Kidney epithelial cell (primary cell): ENCODE measurements at regions not wholly inside any gene's neighbourhood (a gene's known extent, or its start where the extent isn't known, plus 50 kb on each side); places are given as distances from the start of the nearest gene placed in this dataset.

ENCODE experiments used
- DNase-seq: peaks from one replicate; pipeline ENCODE4 v3.0.0-alpha.2; 2010; ENCODE audit warnings: low read depth
- H3K27me3 ChIP-seq: 2 replicates; pipeline ENCODE4 v1.6.0; 2011; ENCODE audit warnings: low read length; ENCODE audit not compliant: control insufficient read depth, insufficient read depth
- H3K36me3 ChIP-seq: 2 replicates; pipeline ENCODE4 v1.5.1; 2011; ENCODE audit warnings: low read length; ENCODE audit not compliant: control insufficient read depth, insufficient read depth
- H3K4me3 ChIP-seq: 2 replicates; pipeline ENCODE4 v1.5.1; 2011; ENCODE audit warnings: low read depth, mild to moderate bottlenecking, control low read depth, low read length
- CTCF ChIP-seq: IDR thresholded peaks from 2 replicates; pipeline ENCODE4 v1.5.1; 2011; ENCODE audit warnings: mild to moderate bottlenecking, moderate library complexity, low read length, control low read depth, inconsistent platforms; ENCODE audit not compliant: insufficient read depth, poor library complexity, severe bottlenecking

DNA sequence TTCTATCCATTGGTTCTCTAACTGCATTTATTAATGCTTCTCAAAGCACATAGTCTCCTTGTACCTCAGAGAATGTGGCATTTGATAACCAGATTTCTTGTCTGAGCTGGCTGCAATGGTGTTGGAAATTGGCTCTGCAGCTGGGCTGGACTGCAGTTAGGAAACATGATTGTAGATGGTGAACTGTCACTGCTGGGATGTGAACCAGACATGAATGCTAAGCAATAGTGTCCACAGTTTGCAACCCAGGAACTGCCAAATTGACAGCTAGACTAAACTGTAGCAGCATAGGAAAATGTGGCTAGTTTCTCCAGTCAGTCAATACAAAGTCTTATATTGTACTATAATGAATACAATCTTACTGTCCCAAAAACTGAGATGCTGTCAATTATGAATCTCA lies 656.6 kb upstream of the GOLIM4 start:
- no peaks in the 10 kb centered on the region for H3K36me3 ChIP-seq
- H3K27me3 ChIP-seq: no peaks in the 10 kb centered on the region
- DNase-seq: no peak
- no peak for TF ChIP-seq CTCF
- no peak overlapping the region for H3K4me3 ChIP-seq

GRCh38 chr3:168747697-168748096 lies 652.0 kb upstream of the GOLIM4 start:
- H3K27me3 ChIP-seq: no peaks in the 10 kb centered on the region
- no peak for TF ChIP-seq CTCF
- no peak for DNase-seq
- no peak overlapping the region for H3K4me3 ChIP-seq
- H3K36me3 ChIP-seq: no peaks in the 10 kb centered on the region

- DNase-seq: no peak
- Histone ChIP-seq H3K27me3 (no peaks in the 10 kb centered on the region), H3K36me3 (no peaks in the 10 kb centered on the region), H3K4me3 (no peak overlapping the region)
- no peak for TF ChIP-seq CTCF
Observed at GRCh38 chr3:168738527-168739325, 643.0 kb upstream of the GOLIM4 start.

- TF ChIP-seq CTCF: no peak
- DNase-seq: no peak
- H3K27me3 ChIP-seq: no peaks in the 10 kb centered on the region
- H3K4me3 ChIP-seq: no peak overlapping the region
- no peaks in the 10 kb centered on the region for H3K36me3 ChIP-seq
Observed at GRCh38 chr3:168736202-168736601, 640.5 kb upstream of the GOLIM4 start.

GRCh38 chr3:168730073-168730472 lies 634.3 kb upstream of the GOLIM4 start:
- Histone ChIP-seq H3K27me3 (no peaks in the 10 kb centered on the region), H3K36me3 (no peaks in the 10 kb centered on the region), H3K4me3 (no peak overlapping the region)
- TF ChIP-seq CTCF: no peak
- DNase-seq: no peak

DNA sequence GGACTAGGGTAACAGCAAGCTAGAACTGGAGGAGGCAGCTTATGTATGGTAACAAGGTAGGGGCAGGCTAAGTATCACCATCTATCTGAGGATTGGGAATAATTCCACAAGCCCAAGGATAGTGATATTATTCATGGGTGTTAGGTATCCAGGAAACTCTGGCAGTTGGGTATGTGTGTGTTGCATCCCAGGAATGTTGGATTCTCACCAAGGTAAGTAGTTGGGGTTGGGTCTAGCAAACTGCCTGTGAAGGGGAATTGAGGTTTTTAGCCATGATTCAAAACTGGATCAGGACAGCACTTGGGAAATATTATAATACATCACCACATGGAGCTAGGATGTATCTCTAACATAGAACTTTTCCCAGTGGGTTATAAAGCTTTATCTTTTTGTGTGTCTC lies 626.4 kb upstream of the GOLIM4 start:
- no peak for TF ChIP-seq CTCF
- peak; percentile 28 for DNase-seq

More for the DNA sequence above, 626.4 kb upstream of the GOLIM4 start:
- Histone ChIP-seq H3K27me3 (no peaks in the 10 kb centered on the region), H3K4me3 (no peak overlapping the region), H3K36me3 (no peaks in the 10 kb centered on the region)
